NOMO-1 (cell line): ENCODE measurements at regions not wholly inside any gene's neighbourhood (a gene's known extent, or its start where the extent isn't known, plus 50 kb on each side); places are given as distances from the start of the nearest gene placed in this dataset.
"Not testable (repeated sequence)": the region's sequence is repeated elsewhere in the genome, so short reads cannot be mapped to it uniquely, and the experiment has no call there.

Source experiments
- DNase-seq, 2 experiments: peaks; one replicate each; lab custom pipeline; 2025; ENCODE audit not compliant: unreplicated experiment in 2 of 2; lab: John Stamatoyannopoulos, UW

DNA sequence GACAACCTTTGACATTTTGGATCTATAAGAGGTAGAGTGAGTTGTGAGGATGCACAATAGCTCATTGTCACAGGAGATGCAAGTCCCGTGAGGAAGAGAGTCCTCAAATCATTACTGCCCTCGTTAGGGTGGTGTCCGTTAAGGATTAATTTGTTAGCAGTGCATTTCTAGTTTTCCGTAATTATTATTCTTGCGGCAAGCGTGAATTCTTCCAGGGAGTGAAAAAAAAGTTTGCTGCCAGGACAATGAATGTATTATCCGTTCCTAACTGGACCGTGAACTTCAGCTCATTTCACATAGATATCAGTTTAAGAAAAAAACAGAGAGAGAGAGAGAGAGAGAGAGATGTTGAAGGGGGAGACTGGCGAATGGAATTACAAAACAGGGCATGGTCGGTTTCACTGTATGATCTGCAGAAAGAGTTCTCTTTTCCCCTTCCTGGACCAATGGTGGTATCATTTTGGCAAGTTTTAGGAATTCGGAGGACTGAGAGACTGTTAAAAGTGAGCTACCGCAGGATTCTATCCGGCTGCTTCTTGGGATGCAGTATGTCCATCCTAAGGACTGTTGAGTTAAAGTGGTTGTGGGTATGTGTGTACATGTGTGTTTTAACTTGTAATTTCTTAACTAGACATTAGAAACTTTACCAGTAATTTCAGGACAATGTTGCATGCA is 216.0 kb upstream of the NFIA start:
- no peak for DNase-seq

DNA sequence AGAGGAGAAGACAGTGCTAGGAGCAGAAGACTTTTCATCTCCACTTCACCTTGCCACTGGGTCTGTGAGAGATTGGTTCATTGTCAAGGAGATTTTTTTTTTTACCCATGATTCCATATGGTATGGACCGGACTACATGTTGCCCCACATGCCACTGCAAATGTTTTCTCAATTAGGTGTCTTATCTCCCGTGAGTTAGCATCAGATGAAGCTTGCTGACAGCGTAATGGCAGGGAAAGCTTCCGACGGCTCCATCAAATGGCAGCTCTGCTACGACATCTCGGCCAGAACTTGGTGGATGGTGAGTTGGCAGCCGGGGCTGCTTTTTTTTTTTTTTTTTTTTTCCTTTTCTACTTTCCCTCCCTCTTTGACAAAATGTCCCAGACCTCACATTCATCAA is 217.2 kb upstream of the NFIA start:
- no peak for DNase-seq

DNA sequence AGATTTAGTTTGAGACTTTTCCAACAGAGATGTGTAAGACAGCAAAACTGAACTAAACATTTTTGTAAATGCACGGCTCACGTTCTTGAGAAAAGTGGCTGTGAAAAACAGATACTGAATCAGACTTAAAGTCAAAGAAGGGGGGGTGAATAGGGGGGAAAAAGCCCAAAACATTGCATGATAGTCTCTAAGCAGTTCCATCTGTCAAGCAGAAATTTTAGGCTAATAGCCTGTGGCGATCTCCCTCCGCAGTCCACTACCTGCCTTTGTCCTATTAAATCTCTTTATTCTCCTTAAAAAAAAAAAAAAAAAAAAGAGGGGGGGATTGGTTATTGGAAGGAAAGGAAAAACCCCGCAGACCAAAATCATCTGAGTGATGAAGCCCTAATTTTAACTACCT is 217.6 kb upstream of the NFIA start:
- no peak for DNase-seq

DNA sequence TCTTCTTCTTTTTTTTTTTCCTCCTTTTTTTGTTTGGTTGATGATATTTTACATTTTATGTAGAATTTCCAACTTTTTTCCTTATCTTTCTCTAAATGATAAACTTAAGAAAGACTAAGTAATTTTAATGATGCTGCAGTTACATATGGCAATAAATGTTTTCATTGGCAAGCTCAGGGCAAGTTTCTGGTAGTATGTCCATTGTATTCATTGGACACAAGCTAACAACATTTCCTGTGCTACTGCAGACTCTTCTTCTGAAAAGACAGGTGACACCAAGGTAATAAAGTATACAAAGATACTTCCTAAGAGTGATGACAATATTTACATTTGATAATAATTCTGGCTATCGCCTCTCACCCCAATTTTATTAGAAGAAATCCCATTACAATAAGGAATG is 219.2 kb upstream of the NFIA start:
- no peak for DNase-seq

DNA sequence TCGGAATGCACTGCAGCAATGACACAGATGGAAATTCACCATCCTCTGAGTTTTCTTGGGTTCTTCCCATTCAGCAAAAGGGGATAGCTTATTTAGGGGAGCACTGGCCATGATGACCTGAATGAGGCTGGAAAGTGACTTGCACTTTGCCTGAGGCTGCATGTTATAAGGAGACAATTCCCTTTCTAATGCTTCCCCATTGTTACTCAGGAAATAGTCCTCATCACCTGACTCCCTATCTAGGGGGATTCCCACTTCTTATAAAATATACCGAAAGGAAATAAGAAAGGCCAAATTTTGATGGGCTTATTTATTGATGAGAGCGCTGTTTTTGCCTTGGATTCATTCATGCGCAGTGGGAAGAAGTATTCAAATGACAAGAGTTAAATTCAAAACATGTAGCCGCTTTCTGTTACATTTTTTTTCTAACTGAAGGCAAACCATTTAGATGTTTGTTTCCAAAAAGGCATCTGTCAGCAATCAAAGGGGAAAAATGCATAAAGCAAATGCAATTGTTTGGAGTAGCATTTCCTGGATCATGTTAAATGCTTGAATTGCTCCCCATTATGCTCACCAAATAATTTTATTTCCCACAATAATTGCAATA is 220.3 kb upstream of the NFIA start:
- DNase-seq: no peak

DNA sequence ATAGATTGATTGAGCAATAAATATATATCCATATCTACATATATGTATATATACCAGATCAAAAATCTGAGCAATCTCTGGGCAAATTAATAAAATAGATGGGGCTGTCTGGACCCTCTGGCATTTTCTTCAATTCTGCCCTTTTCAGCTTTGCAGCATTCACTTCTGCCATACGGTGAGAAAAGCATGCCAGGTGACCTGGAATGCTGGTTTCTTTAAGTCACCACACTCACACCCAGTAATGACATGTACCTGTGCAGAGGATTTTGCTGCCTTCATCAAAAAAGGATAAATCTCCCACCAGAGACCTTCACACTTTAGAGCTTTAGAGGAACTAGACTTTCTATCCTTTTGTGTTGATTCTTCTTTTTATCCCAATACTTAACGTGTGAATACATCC is 223.2 kb upstream of the NFIA start:
- no peak for DNase-seq

DNA sequence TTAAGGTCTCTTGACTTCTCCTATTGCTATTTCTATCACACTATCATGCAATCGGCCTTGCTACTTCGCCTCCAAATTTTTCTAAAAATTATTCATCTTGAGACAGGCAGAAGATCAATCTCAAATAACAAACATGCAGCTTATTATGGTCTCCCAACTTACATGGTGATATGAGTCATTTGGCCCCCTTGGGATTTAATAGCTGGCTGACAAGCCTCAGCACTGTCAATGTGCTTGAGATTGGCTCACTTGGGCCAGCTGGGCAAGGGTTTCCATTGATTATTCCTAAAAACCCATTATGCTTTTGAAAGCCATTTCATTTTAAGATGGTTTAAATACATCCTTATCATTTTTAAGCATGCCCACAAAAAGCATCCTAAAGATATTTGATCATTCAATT is 224.5 kb upstream of the NFIA start:
- DNase-seq: no peak

DNA sequence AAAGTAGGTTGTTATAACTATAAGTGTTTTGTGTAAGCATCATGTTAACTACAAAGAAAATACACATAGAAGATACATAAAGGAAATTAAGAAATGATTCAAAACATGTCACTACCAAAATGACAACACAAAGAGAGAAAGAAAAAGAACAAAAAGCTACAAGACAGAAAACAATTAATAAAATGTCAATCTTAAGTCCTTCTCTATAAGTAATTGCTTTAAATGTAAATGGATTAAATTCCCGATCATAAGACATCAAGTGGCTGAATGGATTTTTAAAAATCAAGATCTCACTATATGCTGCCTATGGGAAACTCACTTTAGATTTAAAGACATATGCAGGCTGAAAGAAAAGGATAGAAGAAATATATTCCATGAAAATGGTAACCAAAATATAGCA is 232.3 kb upstream of the NFIA start:
- DNase-seq: no peak

DNA sequence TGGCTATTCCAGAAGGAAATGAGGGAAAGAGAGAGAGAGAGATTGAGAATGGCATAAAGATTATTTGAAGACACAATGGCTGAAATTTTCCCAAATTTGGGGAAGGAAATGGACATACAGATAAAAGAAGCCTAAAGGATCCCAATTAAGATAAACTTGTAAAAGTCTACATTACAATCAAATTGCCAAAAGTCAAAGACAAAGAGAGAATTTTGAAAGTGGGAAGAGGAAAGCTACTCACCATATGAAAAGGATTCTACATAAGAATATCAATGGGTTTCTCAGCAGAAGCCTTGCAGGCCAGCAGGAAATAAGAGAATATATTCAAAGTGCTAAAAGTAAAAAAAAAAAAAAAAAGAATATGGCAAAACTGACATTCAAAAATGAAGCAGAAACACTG is 233.0 kb upstream of the NFIA start:
- DNase-seq: no peak

DNA sequence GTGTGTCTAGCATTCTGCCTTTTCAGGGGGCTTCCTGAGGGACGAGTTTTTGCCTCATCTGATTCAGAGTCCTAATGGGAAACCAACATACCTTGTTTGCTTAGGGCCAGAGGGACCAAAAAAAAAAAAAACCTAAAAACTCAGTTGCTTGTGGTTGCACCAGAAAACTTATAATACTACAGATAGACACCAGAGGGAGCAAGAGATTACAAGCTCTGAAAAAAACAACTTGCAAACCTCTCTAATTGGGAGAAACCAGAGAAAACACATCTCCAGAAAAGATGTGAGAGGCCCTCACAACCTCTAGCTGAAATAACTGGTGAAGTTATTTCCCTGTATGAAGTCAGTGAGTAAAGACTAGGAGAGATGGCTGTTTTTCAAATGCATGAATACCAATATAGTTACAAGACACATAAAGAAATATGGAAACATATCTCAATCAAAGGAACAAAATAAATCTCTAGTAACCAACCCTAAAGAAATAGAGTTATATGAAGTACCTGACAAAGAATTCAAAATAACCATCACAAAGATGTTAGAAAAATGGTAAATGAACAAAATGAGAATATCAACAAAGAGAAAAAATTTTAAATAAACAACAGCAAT is 233.7 kb upstream of the NFIA start:
- DNase-seq: peak in 1 of 2 experiments; percentile 45

DNA sequence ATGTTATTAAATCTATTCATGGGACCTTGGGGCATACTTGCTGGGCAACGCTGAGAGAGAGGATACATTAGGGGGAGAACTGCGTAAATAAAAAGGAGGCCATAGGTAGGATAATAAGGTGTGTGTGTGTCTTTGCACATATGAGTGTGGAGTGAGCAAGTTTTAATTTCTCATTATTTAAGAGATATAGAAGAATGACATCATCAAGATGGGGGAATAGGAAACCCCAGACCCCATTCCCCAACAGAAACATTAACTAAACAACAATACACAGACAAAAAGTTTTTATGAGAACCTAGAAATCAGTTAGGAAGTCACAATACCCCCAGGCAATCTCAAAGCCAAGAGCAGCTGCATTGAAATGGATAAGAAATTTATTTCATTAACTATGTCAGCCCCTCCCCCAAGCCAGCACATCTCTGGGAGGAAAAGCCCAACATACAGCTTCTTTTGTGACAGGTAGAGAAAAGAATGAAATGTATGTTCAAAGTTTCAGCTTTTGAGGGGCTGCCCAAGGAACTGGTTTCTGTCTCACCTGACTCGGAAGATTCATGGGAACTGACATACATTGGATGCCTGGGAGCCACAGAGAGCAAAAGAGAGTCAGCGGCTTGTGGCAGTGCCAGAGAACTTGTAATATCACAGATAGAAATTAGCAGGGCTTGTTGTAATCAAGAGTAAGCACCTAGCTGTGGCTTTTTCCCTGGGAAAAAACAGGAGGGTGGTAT is 234.3 kb upstream of the NFIA start:
- DNase-seq: no peak

DNA sequence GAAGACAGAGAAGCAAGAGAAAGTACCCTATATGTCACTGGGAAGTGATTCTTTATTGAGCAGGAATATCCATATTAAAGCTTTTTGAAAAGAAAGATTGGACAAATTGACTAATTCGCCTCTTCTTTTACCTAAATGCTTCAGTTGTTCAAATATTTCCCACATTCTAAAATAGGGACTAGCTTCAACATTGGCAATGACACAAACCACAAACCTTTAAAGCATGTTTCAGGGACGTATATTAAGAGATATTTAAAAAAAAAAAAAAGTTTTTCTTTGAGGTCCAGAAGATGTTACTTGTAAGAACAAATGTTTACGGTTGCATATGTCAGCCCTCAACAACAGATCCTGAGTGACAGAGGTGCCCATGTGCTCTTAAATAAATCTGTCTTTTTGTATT is 235.0 kb upstream of the NFIA start:
- no peak for DNase-seq

DNA sequence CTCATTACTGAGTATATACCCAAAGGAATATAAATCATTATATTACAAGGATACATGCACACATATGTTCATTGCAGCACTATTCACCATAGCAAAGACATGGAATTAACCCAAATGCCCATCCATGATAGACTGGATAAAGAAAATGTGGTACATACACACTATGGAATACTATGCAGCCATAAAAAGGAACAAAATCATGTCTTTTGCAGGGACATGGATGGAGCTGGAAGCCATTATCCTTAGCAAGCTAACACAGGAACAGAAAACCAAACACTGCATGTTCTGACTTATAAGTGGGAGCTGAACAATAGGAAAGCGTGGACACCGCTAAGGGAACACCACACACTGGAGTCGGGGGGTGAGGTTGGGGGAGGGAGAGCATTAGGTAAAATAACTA is 236.7 kb upstream of the NFIA start:
- DNase-seq: not testable (repeated sequence)

DNA sequence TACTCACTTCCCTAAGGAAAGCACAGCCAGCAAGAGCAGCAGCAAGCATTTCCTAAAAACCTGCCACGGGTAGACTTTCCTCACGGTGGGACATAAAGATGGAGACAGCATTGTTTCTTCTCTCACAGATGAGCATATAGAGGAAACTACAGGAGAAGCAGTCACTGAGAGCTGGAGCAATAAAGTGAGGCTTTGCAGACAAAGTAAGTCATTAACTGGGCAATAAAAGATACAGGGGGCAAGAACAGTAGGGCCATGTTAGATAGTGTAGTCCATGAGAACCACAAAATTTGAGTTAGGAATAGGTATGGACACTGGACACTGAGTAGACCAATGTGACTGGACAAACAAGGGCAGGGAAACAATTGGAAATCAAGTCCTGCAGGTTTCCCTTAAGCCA is 240.1 kb upstream of the NFIA start:
- no peak for DNase-seq

DNA sequence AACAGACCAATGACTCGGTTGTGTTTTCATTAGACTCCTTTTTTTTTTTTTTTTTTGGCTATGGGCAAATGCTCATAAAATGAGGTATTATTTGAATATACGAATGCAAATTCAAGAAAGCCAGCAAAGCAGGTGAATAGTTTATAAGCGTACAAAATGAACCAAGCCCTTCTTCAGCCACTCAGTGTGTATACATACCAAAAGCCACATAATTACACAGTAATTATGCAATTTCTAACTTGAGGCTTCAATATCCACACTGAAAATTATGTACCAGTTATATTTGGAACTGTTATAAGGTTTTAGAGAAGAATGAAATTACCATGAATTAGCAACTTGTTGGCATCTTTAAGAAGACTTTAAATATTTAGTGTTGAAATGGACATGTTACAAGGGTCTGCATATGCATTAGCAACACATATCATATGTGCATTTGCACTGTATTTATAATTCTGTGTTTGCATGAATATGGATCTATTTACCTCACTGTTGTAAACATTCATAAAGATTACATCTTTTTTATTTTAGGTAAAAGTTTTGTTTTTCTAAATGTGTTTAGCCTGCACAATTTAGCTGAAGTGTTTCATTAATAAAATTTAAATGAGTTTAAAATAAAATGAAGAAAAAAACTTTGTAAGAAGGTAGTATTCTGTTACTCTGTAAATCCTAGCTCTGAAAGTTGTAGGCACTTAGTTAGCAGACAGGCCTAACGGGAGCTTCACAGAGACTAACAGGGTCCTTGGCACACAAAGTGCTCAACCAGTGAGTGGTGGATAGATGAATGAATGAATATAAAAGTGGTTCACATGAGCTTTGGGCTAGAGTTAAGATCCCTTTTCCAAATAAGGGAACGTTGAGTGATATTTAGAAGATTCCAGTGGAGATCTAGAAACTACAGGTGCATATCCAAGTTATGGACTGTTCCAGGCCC is 241.0 kb upstream of the NFIA start:
- DNase-seq: peak; percentile 12 to 41

DNA sequence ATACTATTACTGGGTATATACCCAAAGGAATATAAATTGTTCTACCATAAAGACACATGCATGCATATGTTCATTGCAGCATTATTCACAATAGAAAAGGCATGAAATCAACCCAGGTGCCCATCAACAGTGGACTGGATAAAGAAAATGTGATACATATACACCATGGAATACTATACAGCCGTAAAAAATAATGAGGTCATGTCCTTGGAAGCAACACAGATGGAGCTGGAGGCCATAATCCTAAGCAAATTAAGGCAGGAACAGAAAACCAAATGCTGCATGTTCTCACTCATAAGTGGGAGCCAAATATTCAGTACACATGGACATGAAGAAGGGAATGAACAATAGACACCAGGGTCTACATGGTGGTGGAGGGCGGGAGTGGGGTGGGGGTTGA is 241.9 kb upstream of the NFIA start:
- DNase-seq: not testable (repeated sequence)

DNA sequence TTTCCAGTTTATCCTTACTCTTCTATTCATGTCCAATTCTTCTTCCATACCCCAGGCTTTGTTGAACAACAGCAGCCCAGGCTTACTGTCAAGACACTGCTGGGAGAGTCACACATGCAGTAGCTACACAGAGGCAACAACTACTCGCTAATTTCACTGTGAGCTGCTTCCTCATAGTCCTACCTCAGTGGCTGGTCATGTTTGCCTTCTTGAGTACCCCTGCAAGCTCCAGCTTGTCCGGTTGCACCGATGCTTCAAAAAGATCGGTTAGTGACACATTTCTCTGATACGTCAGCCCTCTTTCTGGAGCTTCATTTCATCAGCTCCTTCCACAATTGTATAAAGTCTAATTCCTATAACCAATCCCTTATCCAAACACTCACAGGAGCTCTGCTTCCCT is 246.7 kb upstream of the NFIA start:
- DNase-seq: no peak

DNA sequence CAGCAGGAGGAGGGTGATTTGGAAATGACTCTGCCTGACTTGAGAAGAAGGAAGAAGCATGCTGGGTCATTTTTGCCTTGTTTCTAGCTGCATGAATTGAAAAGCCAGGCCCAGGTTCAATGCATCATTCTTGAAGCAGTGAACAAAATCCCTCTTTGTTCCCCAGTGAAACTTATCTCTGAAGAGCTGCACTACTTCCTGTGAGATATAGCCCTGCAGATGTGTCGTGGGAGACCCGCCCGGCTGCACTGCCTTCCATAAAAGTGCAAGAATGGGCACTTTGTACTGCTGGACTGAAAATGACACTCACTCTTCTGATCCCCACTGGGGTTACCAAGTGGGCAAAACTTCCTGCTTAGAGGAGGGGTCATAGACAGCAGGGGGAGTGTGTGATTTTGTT is 249.2 kb upstream of the NFIA start:
- DNase-seq: no peak

DNA sequence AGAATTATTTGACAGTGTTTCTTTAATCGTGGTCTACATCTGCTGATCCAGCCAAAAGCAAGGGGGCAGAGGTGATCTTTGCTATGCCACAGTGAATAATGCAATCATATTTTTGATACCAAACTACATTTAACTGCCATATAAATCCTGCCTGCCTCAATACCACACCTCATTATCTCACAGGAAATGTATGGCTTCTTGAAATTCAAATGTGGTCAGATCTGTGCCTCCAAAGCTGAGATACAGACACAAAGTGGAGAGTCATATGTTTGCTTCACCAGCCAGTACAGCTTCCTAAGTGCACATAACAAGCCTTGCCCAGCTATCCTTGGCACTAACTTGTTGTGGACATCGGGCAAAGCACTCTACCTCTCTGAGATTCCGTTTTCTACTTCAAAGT is 250.0 kb upstream of the NFIA start:
- DNase-seq: no peak

DNA sequence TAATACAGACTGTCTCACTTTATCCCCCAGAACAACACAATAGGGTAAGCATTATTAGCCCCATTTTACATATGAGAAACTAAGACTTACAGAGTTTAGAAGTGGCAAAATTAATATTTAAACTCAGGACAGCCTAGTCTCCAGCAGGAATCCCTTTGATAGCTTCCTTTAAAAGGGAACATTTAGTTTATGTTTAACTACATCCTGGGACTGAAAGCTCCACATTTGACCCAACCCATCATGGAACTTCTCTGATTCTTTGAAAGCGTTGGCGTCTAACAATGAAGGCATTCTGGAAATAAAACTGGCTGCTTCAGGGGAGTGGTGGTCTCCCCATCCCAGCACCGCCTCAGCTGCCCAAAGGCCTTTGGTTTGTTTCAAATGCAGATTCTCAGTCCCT is 250.6 kb upstream of the NFIA start:
- no peak for DNase-seq

DNA sequence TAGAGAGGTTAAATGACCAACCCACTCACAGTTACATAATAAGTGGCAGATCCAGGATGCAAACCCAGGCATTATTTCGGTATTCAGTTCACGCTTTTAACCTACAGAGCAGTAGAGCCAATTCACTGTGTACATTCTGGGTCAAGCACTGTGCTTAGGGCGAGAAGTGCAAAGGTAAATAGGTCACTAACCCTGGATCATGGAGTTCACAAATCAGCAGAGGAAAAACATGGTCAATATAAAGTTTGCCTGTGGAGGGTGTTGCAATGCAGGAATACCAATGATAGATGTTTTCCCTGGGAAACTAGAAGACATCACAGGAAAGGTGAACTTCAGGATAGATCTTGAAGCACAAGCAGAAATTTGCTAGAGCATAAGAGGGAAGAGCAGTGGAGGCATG is 253.4 kb upstream of the NFIA start:
- no peak for DNase-seq
